ENCODE measurements at regions not wholly inside any gene's neighbourhood (a gene's known extent, or its start where the extent isn't known, plus 50 kb on each side); places are given as distances from the start of the nearest gene placed in this dataset.

DNA sequence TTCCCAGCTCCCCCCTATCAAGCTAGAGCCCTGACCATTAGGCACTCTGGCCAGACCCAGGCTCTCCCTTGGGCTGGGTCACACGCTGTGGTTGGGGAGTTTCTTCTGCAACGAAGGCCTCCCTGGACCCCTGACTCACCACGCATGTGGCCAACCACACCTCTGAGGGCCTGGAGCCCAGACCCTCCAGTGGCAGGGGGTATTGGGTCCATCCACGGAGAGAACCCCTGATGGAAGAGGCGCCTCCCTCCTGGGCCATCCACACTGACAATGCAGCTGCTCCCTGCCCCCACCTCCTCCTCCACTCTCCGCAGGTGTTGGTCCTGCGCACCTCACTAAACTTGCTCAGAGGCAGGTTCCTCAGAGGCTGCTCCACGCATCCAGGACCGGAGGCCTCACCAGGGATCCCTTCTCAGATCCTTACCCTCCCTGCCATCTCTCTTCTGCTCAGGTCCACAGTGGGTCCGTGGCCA, 125.4 kb downstream of the RNASET2 start:
- no peak for DNase-seq
- no peak overlapping the region for H3K4me3 ChIP-seq
- peaks cover 0 to under 1% (median 0%) of the 10 kb centered on the region in 4 donors for H3K4me1 ChIP-seq
- no peaks in the 10 kb centered on the region for H3K27me3 ChIP-seq
- no peaks in the 10 kb centered on the region for H3K36me3 ChIP-seq
- H3K9me3 ChIP-seq: no peaks in the 10 kb centered on the region
- TF ChIP-seq, protein P1, sequence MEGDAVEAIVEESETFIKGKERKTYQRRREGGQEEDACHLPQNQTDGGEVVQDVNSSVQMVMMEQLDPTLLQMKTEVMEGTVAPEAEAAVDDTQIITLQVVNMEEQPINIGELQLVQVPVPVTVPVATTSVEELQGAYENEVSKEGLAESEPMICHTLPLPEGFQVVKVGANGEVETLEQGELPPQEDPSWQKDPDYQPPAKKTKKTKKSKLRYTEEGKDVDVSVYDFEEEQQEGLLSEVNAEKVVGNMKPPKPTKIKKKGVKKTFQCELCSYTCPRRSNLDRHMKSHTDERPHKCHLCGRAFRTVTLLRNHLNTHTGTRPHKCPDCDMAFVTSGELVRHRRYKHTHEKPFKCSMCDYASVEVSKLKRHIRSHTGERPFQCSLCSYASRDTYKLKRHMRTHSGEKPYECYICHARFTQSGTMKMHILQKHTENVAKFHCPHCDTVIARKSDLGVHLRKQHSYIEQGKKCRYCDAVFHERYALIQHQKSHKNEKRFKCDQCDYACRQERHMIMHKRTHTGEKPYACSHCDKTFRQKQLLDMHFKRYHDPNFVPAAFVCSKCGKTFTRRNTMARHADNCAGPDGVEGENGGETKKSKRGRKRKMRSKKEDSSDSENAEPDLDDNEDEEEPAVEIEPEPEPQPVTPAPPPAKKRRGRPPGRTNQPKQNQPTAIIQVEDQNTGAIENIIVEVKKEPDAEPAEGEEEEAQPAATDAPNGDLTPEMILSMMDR (IDR thresholded peaks at IDR 0.05): no peak
- H3K27ac ChIP-seq: no peak overlapping the region
- intact Hi-C loops (cut with DNase I; ENCODE audit: low total_unique reads): no loop called here

DNA sequence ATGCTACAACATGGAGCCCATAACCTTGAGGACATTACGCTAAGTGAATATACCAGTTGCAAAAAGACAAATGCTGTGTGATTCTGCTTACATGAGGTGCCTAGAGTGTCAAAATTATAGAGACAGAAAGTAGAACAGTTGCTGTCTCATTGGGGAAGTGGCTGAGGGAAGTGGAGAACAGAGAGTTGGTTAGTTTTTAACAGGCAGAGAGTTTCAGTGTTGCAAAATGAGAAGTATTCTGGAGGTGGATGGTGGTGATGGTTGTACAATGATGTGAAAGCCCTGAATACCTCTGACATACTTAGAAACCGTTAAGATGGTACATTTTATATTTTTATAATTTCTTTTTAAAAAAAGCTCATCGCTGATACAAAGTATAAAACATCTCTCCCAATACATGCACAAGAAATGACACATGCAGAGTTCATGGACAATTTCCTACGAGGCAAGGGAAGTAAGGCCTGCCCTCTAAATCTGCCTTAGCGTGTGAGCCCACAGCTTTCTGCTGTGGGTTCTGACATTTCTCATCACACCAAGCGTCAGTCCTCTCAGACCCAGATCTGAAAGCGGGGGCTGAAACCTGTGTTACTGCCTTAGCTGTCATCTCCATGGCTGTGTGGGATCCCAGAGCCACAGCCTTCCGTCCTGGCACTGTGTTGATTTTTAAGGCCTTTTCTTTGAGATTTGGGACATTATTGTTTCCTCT, 126.0 kb downstream of the RNASET2 start:
- H3K27ac ChIP-seq: no peak overlapping the region
- intact Hi-C loops (cut with DNase I; ENCODE audit: low total_unique reads): no loop called here
- DNase-seq: no peak
- TF ChIP-seq, protein P1 (IDR thresholded peaks at IDR 0.05): no peak
- no peaks in the 10 kb centered on the region for H3K27me3 ChIP-seq
- H3K9me3 ChIP-seq: no peaks in the 10 kb centered on the region
- H3K4me1 ChIP-seq: peaks cover 0 to 5% (median 0%) of the 10 kb centered on the region in 4 donors
- no peak overlapping the region for H3K4me3 ChIP-seq
- no peaks in the 10 kb centered on the region for H3K36me3 ChIP-seq

- no peak overlapping the region for H3K27ac ChIP-seq
- TF ChIP-seq, protein P1 (IDR thresholded peaks at IDR 0.05): no peak
- H3K4me3 ChIP-seq: no peak overlapping the region
- intact Hi-C loops (cut with DNase I; ENCODE audit: low total_unique reads): no loop called here
- peaks cover 0 to 2% of the 10 kb centered on the region in 2 donors for H3K27me3 ChIP-seq
- DNase-seq: no peak
- no peaks in the 10 kb centered on the region for H3K36me3 ChIP-seq
- no peaks in the 10 kb centered on the region for H3K9me3 ChIP-seq
- H3K4me1 ChIP-seq: peaks cover 0 to 5% (median 0%) of the 10 kb centered on the region in 4 donors
Observed at GRCh38 chr6:166826264-166826663, 130.1 kb downstream of the RNASET2 start.

DNA sequence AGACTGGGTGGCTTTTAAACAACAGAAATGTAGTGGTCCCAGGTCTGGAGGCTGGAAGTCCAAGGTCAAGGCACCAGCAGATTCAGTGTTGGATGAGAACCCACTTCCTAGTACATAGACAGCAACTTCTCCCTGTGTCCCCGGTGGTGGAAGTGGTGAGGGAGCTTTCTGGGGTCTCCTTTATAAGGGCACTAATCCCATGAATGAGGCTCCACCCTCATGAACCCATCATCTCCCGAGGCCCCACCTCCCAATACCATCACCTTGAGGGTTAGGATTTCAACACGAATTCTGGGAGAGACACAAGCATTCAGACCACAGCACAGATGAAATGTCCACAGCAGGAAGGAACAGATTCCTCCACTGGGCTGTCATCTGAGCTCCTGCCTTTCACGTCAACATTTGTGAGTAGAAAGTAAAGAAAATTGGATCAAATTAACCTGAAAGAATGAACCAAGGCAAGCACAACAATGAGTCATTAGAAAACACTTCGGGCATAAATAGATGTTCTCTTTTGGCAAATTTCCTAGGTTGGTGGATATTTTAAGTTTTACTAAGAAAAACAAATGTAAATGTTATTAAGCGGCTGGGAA, 130.7 kb downstream of the RNASET2 start:
- H3K27ac ChIP-seq: no peak overlapping the region
- H3K4me1 ChIP-seq: peaks cover 0 to 5% (median 0%) of the 10 kb centered on the region in 4 donors
- no peak for DNase-seq
- TF ChIP-seq, protein P1 (IDR thresholded peaks at IDR 0.05): no peak
- H3K27me3 ChIP-seq: peaks cover 0 to 2% of the 10 kb centered on the region in 2 donors
- no peaks in the 10 kb centered on the region for H3K9me3 ChIP-seq
- no peaks in the 10 kb centered on the region for H3K36me3 ChIP-seq
- H3K4me3 ChIP-seq: no peak overlapping the region
- intact Hi-C loops (cut with DNase I; ENCODE audit: low total_unique reads): no loop called here

GRCh38 chr6:166824880-166825250, 131.5 kb downstream of the RNASET2 start:
- TF ChIP-seq, protein P1 (IDR thresholded peaks at IDR 0.05): no peak
- H3K27me3 ChIP-seq: peaks cover 0 to 2% of the 10 kb centered on the region in 2 donors
- no peak overlapping the region for H3K4me3 ChIP-seq
- peak in 1 of 2 donors; percentile 33 for DNase-seq
- intact Hi-C loops (cut with DNase I; ENCODE audit: low total_unique reads): no loop called here
- no peaks in the 10 kb centered on the region for H3K36me3 ChIP-seq
- no peak overlapping the region for H3K27ac ChIP-seq
- H3K9me3 ChIP-seq: no peaks in the 10 kb centered on the region
- H3K4me1 ChIP-seq: peaks cover 0 to 5% (median 0%) of the 10 kb centered on the region in 4 donors
